Prostate gland (tissue), 2 donors: ENCODE measurements at regions not wholly inside any gene's neighbourhood (a gene's known extent, or its start where the extent isn't known, plus 50 kb on each side); places are given as distances from the start of the nearest gene placed in this dataset.

Experiments used
- DNase-seq: peaks from one replicate; pipeline ENCODE4 v3.0.0-alpha.2; 2019; ENCODE audit warnings: low spot score
- H3K27ac ChIP-seq, 2 donors: fragments of 200-600 bp; sonication (generic); 2 replicates each; pipeline ENCODE4 v1.5.1; 2017 to 2019
- H3K27me3 ChIP-seq: fragments of 200-600 bp; sonication (generic); replicated peaks from 2 replicates; pipeline ENCODE4 v1.5.1; 2019; ENCODE audit not compliant: insufficient read depth
- H3K36me3 ChIP-seq, 2 donors: fragments of 200-600 bp; sonication (generic); 1 replicate in 1 of 2; 2 replicates in 1 of 2; pipeline versions ENCODE4 v1.5.1 to v1.8.1; 2017 to 2019
- H3K4me1 ChIP-seq: fragments of 200-600 bp; sonication (generic); replicated peaks from 2 replicates; pipeline ENCODE4 v1.5.1; 2019
- H3K4me3 ChIP-seq, 2 donors: fragments of 200-600 bp; sonication (generic); 2 replicates each; pipeline ENCODE4 v1.5.1; 2017 to 2019
- H3K9me3 ChIP-seq: fragments of 200-600 bp; sonication (generic); 2 replicates; pipeline ENCODE4 v1.5.1; 2017
- POLR2A ChIP-seq: fragments of 450-650 bp; IDR thresholded peaks from one replicate; pipeline ENCODE4 v1.6.1; 2016; ENCODE audit warnings: antibody characterized with exemption, mild to moderate bottlenecking
- POLR2AphosphoS5 ChIP-seq: sonication (generic); formaldehyde crosslinking; IDR thresholded peaks from one replicate; pipeline ENCODE4 v1.6.1; 2017; ENCODE audit warnings: antibody characterized with exemption
- WGBS: methylation state at CpG from one replicate; pipeline ENCODE4 v1.1.5; 2018; 5-methylcytosine and 5-hydroxymethylcytosine counted together
- intact Hi-C: fragments of 100-400 bp; cut with DNase I; formaldehyde crosslinking; loops from one replicate; pipeline ENCODE4 v1.14.2; 2022
- TF ChIP-seq, protein P1 (sequence below), 4 experiments: fragments of 200-600 bp in 2 of 4; fragments of 450-650 bp in 2 of 4; sonication (generic) in 2 of 4; IDR thresholded peaks; 1 replicate in 3 of 4; 2 replicates in 1 of 4; pipeline ENCODE4 v1.5.1; 2016 to 2019; ENCODE audit warnings: antibody characterized with exemption in 4 of 4, mild to moderate bottlenecking in 2 of 4, moderate library complexity in 2 of 4

DNA sequence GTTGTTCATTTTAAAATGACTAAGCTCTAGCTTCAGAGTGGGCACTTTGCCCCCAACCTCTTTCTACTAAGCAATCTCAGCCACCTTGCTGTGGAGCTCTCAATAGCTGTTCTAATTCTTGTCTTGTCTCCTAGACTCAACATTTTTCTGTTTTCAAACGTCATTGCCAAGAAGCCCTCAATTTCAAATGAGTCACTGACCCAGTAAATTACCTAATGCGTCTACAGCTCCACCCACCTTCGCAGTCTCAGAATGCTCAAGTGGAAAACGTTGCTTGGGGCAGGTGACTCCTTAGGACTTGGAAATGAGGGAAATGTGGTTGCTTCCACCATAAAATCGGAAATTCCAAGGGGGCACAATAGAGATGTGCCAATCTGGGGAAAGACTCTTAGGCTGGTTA lies 59.0 kb downstream of the ING2 start:
- DNase-seq = no peak
- no peaks in the 10 kb centered on the region for H3K4me1 ChIP-seq
- H3K27me3 ChIP-seq = no peaks in the 10 kb centered on the region
- H3K27ac ChIP-seq = no peak overlapping the region
- H3K36me3 ChIP-seq = no peaks in the 10 kb centered on the region
- H3K9me3 ChIP-seq = no peaks in the 10 kb centered on the region
- 48% methylated on average over 5 of the region's 5 CpGs for WGBS
- TF ChIP-seq POLR2A (no peak), POLR2AphosphoS5 (no peak)
- TF ChIP-seq, protein P1, sequence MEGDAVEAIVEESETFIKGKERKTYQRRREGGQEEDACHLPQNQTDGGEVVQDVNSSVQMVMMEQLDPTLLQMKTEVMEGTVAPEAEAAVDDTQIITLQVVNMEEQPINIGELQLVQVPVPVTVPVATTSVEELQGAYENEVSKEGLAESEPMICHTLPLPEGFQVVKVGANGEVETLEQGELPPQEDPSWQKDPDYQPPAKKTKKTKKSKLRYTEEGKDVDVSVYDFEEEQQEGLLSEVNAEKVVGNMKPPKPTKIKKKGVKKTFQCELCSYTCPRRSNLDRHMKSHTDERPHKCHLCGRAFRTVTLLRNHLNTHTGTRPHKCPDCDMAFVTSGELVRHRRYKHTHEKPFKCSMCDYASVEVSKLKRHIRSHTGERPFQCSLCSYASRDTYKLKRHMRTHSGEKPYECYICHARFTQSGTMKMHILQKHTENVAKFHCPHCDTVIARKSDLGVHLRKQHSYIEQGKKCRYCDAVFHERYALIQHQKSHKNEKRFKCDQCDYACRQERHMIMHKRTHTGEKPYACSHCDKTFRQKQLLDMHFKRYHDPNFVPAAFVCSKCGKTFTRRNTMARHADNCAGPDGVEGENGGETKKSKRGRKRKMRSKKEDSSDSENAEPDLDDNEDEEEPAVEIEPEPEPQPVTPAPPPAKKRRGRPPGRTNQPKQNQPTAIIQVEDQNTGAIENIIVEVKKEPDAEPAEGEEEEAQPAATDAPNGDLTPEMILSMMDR (IDR thresholded peaks at IDR 0.05) = no peak
- H3K4me3 ChIP-seq = no peak overlapping the region
- intact Hi-C loops = no loop called here

DNA sequence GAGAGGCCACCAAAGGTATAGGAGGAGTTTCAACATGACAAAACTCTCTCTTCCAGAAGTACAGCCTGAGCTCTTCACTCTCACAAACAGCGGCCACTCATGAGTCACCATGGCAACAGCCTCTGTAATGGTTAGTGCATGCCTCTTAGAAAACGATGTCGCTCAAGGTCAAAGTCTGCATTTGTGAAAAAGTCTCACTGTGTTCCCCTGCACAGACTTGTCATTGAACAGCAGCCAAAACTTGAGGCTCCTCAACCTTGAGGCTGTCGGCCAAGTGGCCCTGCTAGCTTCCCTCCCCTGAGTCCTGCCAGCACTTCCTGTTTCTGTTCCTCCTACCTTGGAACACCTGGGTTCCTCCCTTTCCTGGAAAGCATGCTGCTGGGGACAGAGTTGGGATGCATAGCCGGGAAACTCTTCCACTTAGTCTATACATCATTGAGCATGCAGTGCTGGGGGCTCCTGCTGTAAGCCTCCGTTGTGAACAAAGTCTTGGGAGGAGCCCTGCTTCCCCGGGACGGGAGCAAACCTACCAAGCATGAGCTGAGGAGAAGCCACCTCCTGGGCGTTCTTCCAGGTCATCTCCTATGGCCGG lies 66.6 kb downstream of the ING2 start:
- DNase-seq = peak; percentile 74
- Histone ChIP-seq H3K36me3 (no peaks in the 10 kb centered on the region), H3K4me1 (no peaks in the 10 kb centered on the region), H3K27ac (no peak overlapping the region), H3K9me3 (no peaks in the 10 kb centered on the region), H3K27me3 (no peaks in the 10 kb centered on the region), H3K4me3 (no peak overlapping the region)
- intact Hi-C loops = no loop called here
- TF ChIP-seq POLR2A (no peak), POLR2AphosphoS5 (peak; percentile 60)
- WGBS = 24% methylated on average over 10 of the region's 10 CpGs

DNA sequence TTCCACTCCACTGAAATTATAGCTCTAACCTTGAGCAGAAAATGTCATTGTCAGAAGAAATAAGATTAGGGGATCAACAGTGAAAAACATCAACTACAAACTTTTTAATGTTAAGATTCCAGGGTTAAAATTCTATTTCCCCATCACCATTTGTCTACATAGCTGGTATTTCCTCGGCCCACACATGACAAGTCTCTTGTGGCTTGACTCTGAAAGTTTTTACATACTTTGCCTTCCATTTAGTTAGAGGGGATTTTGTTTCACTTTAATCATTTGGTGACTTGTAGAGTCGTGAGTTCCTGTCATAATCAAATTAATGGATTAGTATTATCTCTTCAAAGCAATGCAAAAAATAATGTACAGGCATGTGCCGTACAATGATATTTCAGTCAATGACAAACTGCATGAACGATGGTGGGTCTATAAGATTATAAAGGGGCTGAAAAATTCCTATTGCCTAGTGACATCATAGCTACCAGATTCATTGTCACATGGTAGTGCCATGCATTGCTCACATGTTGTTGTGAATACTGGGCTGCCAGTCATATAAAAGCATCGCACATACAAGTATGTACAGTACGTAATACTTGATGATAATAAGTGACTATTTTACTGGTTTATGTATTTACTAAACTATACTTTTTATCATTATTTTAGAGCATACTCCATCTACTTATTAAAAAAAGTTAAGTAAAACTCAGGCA lies 72.0 kb downstream of the ING2 start:
- no peaks in the 10 kb centered on the region for H3K27me3 ChIP-seq
- no peaks in the 10 kb centered on the region for H3K4me1 ChIP-seq
- intact Hi-C loops = no loop called here
- DNase-seq = no peak
- H3K4me3 ChIP-seq = no peak overlapping the region
- TF ChIP-seq POLR2A = no peak
- TF ChIP-seq POLR2AphosphoS5 = no peak
- TF ChIP-seq, protein P1 (IDR thresholded peaks at IDR 0.05) = no peak
- H3K9me3 ChIP-seq = no peaks in the 10 kb centered on the region
- no peak overlapping the region for H3K27ac ChIP-seq
- H3K36me3 ChIP-seq = no peaks in the 10 kb centered on the region
- 87% methylated on average over 6 of the region's 6 CpGs for WGBS

DNA sequence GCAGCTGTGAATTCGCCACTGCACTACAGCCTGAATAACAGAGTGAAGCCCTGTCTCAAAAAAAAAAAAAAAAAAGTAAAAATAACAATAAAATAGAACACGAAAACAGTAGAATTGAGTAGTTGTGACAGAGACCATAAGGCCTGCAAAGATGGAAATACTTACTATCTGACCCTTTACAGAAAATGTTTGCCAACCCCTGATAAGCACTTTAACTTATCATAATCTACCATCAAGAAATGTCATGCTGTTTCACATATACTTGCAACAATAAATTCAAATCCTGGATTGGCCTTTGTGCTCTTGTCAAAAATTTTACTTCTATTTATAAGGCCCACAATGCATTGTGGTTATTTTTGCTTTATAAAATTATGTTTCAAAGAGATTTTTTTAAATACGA lies 75.5 kb downstream of the ING2 start:
- H3K27ac ChIP-seq = no peak overlapping the region
- no peaks in the 10 kb centered on the region for H3K36me3 ChIP-seq
- no peaks in the 10 kb centered on the region for H3K4me1 ChIP-seq
- H3K27me3 ChIP-seq = no peaks in the 10 kb centered on the region
- H3K9me3 ChIP-seq = no peaks in the 10 kb centered on the region
- TF ChIP-seq POLR2AphosphoS5 (no peak), POLR2A (no peak)
- TF ChIP-seq, protein P1 (IDR thresholded peaks at IDR 0.05) = no peak
- no peak overlapping the region for H3K4me3 ChIP-seq
- 90% methylated on average over 3 of the region's 3 CpGs for WGBS
- intact Hi-C loops = no loop called here
- no peak for DNase-seq

DNA sequence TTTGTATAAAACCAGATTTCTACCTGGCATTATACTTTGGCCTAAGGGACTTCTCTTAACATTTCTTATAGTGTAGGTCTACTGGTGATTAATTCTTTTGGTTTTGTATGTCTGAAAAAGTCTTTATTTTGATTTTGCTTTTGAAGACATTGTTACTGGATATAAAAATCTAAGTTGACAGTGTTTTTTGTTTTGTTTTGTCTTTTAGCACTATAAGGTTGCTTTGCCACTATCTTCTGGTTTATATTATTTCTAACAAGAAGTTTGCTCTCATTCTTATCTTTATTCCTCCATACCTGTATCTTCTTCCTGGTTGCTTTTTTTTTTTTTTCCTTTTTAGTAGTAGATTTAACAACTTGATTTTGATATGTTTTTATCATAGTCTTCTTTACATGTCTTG lies 76.0 kb downstream of the ING2 start:
- no peaks in the 10 kb centered on the region for H3K36me3 ChIP-seq
- TF ChIP-seq, protein P1 (IDR thresholded peaks at IDR 0.05) = no peak
- no peak for TF ChIP-seq POLR2A
- no peak for TF ChIP-seq POLR2AphosphoS5
- H3K4me3 ChIP-seq = no peak overlapping the region
- intact Hi-C loops = no loop called here
- no peaks in the 10 kb centered on the region for H3K27me3 ChIP-seq
- no peaks in the 10 kb centered on the region for H3K9me3 ChIP-seq
- no peaks in the 10 kb centered on the region for H3K4me1 ChIP-seq
- no peak overlapping the region for H3K27ac ChIP-seq
- no peak for DNase-seq
